ENCODE measurements at regions not wholly inside any gene's neighbourhood (a gene's known extent, or its start where the extent isn't known, plus 50 kb on each side); places are given as distances from the start of the nearest gene placed in this dataset.

GRCh38 chr3:180420016-180420415 lies 181.9 kb upstream of the TTC14 start:
- H3K4me3 ChIP-seq = no peak overlapping the region
- ChIA-PET SMC1A (ENCODE audit: uncharacterized antibody, unreplicated experiment) (no interaction called here), RAD21 (ENCODE audit: unreplicated experiment) (no interaction called here), POLR2A (no interaction called here), CTCF (no interaction called here)
- H3K4me1 ChIP-seq (ENCODE audit: control insufficient read depth, insufficient read depth, low read length) = no peaks in the 10 kb centered on the region
- H3K36me3 ChIP-seq (ENCODE audit: control insufficient read depth in 2 of 2, insufficient read depth in 2 of 2, low read length in 1 of 2) = no peaks in the 10 kb centered on the region
- DNase-seq (ENCODE audit: low read depth, low spot score) (no peak), FAIRE-seq (no peak), ATAC-seq (no peak)
- H4K20me1 ChIP-seq (ENCODE audit: control insufficient read depth, insufficient read depth) = no peaks in the 10 kb centered on the region
- TF ChIP-seq MAX (IDR thresholded peaks at IDR 0.05; ENCODE audit: low read depth, low read length) = no peak
- TF ChIP-seq BACH1 (IDR thresholded peaks at IDR 0.05; ENCODE audit: borderline replicate concordance) = no peak
- TF ChIP-seq ASH2L (IDR thresholded peaks at IDR 0.05; ENCODE audit: borderline replicate concordance, low read depth) = no peak
- TF ChIP-seq PML (IDR thresholded peaks at IDR 0.05; ENCODE audit: low read length) = no peak
- no peak for TF ChIP-seq ZNF687 (IDR thresholded peaks at IDR 0.05)
- no peaks in the 10 kb centered on the region for H3K27me3 ChIP-seq (replicated peaks in 1 of 2; ENCODE audit: control insufficient read depth in 2 of 2, insufficient read depth in 2 of 2, low read length in 1 of 2)
- in situ Hi-C loops (cut with MboI) (no loop called here), intact Hi-C loops (cut with micrococcal nuclease; ENCODE audit: unreplicated experiment) (no loop called here)
- no peak overlapping the region for H3K27ac ChIP-seq (ENCODE audit: control insufficient read depth, insufficient read depth)
- WGBS (ENCODE audit: insufficient coverage, insufficient replicate concordance, low lambda C conversion rate, missing lambda C conversion rate) = 25% methylated on average over 2 of the region's 2 CpGs
- no peaks in the 10 kb centered on the region for H3K9me3 ChIP-seq (replicated peaks; ENCODE audit: control insufficient read depth, insufficient read depth, low read length)
- BruUV-seq (replicated peaks) = no TSS peak
- H2AFZ ChIP-seq (ENCODE audit: control insufficient read depth, low read depth, low read length) = no peak overlapping the region
- H3K4me2 ChIP-seq (ENCODE audit: control insufficient read depth, insufficient read depth) = no peak overlapping the region
- H3K9ac ChIP-seq (ENCODE audit: control insufficient read depth, insufficient read depth, low read length) = no peak overlapping the region
- no peaks in the 10 kb centered on the region for H3K79me2 ChIP-seq (ENCODE audit: control insufficient read depth, insufficient read depth, low read length)

Data from GM12878 (cell line).